NB4 (cell line): ENCODE measurements at regions not wholly inside any gene's neighbourhood (a gene's known extent, or its start where the extent isn't known, plus 50 kb on each side); places are given as distances from the start of the nearest gene placed in this dataset.
"Not testable (repeated sequence)": the region's sequence is repeated elsewhere in the genome, so short reads cannot be mapped to it uniquely, and the experiment has no call there.

ENCODE experiments used
- DNase-seq: peaks from one replicate; pipeline ENCODE4 v3.0.0; 2010; ENCODE audit warnings: low read depth
- H3K4me3 ChIP-seq: one replicate; pipeline ENCODE4 v1.5.1; 2011; ENCODE audit warnings: mild to moderate bottlenecking, low read depth, low read length, moderate library complexity
- MYC ChIP-seq: IDR thresholded peaks from 2 replicates; pipeline ENCODE4 v1.6.1; 2011; ENCODE audit warnings: low read depth, low read length
- POLR2A ChIP-seq: IDR thresholded peaks from 2 replicates; pipeline ENCODE4 v1.6.1; 2011; ENCODE audit warnings: mild to moderate bottlenecking; ENCODE audit not compliant: insufficient read length; ENCODE audit errors: extremely low read depth
- TF ChIP-seq, protein P1 (sequence below): IDR thresholded peaks from one replicate; pipeline ENCODE4 v1.5.1; 2012; ENCODE audit warnings: low read depth, low read length
- TF ChIP-seq, protein P2 (sequence below): IDR thresholded peaks from 2 replicates; pipeline ENCODE4 v1.6.1; 2011; ENCODE audit warnings: low read depth, low read length

DNA sequence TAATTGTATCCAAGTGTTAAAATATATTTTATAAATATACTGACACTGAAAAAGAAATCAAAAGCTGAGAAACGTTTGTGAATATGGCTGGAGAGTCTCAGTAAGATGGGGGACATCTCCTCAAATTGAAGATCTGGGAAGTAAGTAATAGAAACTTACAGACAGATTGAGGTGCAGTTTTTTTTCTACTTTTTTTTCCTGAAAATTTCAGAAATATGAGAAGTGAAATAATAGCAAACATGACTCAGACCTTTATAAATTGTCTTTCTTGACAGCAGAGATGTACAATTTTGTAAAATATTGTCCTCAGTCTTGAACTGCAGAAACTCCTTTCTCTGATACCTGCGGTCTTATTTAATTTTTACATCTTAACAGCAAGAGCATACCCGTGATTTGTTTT is 347.1 kb downstream of the UTRN start:
- TF ChIP-seq, protein P1, sequence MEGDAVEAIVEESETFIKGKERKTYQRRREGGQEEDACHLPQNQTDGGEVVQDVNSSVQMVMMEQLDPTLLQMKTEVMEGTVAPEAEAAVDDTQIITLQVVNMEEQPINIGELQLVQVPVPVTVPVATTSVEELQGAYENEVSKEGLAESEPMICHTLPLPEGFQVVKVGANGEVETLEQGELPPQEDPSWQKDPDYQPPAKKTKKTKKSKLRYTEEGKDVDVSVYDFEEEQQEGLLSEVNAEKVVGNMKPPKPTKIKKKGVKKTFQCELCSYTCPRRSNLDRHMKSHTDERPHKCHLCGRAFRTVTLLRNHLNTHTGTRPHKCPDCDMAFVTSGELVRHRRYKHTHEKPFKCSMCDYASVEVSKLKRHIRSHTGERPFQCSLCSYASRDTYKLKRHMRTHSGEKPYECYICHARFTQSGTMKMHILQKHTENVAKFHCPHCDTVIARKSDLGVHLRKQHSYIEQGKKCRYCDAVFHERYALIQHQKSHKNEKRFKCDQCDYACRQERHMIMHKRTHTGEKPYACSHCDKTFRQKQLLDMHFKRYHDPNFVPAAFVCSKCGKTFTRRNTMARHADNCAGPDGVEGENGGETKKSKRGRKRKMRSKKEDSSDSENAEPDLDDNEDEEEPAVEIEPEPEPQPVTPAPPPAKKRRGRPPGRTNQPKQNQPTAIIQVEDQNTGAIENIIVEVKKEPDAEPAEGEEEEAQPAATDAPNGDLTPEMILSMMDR: no peak
- TF ChIP-seq POLR2A: no peak
- no peak for TF ChIP-seq MYC
- TF ChIP-seq, protein P2, sequence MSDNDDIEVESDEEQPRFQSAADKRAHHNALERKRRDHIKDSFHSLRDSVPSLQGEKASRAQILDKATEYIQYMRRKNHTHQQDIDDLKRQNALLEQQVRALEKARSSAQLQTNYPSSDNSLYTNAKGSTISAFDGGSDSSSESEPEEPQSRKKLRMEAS: no peak
- DNase-seq: no peak
- no peak overlapping the region for H3K4me3 ChIP-seq

DNA sequence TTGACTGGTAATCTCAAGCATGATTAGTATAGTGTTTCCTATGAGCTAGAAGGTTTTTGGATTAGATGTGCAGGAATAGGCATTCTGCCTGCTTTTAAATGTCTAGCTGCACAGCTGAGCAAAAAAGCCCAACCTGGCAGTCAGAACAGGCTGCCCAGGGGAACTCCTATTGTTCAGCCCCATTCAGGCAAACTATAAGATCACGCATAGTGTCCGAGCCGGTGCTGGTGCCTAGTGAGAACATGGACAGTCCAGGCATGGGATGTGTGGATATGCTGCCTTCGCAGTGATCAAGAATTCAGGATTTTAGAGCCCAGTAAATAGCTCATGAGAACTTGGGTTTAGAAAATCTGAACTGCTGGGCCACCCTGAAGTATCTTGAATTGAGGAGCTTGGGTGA is 348.8 kb downstream of the UTRN start:
- TF ChIP-seq, protein P2: no peak
- TF ChIP-seq MYC (no peak), POLR2A (no peak)
- TF ChIP-seq, protein P1: no peak
- no peak for DNase-seq
- H3K4me3 ChIP-seq: no peak overlapping the region

DNA sequence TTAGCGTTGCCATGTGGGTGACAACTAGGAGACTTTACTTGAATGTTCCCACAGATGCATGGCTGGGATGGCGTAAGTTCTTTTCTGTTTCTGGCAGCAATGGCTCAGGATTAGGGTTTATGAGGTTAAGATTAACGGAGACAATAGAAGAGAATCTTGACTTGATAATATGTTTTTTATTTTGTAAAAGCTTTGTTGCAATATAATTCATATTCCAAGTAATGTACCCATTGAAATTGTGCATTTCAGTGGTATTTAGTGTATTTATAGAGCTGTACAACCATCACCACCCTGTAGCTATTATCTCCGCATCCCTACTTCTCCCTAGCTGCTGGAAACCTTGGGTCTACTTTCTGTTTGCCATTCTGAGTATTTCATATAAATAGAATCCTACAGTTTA is 349.2 kb downstream of the UTRN start:
- no peak overlapping the region for H3K4me3 ChIP-seq
- no peak for TF ChIP-seq MYC
- TF ChIP-seq POLR2A: no peak
- no peak for DNase-seq

DNA sequence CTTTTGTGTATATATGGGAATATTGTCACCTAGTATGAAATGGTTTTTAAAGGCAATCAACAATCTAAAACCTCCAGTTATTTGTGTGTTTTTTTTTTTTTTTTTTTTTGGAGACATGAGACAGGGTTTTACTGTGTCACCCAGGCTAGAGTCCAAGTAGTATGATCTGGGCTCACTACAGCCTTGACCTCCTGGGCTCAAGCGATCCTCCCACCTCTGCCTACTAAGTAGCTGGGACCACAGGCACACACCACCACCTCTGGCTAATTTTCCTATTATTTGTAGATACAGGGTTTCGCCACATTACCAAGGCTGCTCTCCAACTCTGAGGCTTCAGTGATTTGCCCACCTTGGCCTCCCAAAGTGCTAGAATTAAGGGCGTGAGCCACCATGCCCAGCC is 349.9 kb downstream of the UTRN start:
- no peak overlapping the region for H3K4me3 ChIP-seq
- no peak for DNase-seq
- TF ChIP-seq MYC (no peak), POLR2A (no peak)
- TF ChIP-seq, protein P1: no peak
- TF ChIP-seq, protein P2: no peak

DNA sequence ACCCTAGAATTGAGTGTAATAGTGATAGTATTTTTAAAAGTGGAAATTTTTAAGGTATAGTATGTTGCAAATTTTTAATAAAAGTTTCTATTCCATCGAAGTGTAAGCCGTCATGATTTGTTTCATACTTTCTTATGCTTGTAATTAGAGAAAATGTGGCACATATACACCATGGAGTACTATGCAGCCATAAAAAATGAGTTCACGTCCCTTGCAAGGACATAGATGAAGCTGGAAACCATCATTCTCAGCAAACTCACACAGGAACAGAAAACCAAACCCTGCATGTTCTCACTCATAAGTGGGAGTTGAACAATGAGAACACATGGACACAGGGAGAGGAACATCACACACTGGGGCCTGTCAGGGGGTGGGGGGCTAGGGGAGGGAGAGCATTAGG is 350.9 kb downstream of the UTRN start:
- H3K4me3 ChIP-seq, DNase-seq: not testable (repeated sequence)

DNA sequence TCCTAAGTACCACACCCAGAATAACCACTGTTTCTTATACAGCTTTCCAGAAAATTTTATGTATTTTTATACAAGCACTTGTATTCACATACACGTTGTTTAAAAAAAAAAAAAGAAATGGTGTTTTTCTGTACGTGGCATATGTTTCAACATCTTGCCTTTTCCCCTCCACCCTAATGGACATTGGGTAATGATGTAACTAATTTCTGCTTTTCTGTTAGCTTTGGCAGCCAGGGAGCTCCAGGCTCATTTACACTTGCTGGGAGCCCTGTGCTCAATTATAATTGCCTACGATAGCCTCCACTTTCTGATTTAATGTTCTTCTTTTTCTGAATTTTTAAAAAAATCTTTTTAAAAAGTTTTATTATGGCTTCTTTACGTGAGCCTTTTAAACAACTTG is 352.4 kb downstream of the UTRN start:
- peak; percentile 57 for DNase-seq
- TF ChIP-seq, protein P2: no peak
- TF ChIP-seq, protein P1: no peak
- no peak for TF ChIP-seq POLR2A
- no peak for TF ChIP-seq MYC
- no peak overlapping the region for H3K4me3 ChIP-seq

DNA sequence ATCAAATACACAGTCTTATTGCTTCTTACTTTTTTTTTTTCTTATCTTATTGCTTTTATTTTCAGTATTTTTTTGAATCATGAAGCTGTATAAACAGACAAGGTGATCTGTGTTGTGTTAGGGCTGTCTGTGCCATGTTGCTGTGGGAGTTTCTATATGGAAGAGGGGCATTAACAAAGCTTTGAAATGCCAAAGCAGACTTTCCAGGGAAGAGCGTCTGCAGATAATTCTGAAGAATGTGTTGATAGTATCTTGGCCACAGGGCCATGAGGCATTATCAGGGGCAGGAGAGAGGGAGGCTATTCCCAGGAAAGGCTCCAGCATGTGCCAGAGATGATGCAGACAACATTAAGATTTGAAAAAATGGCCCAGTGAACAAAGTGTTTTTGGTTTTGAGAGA is 354.5 kb downstream of the UTRN start:
- H3K4me3 ChIP-seq: no peak overlapping the region
- TF ChIP-seq, protein P2: no peak
- TF ChIP-seq POLR2A (no peak), MYC (no peak)
- TF ChIP-seq, protein P1: no peak
- no peak for DNase-seq
